ENCODE measurements at regions not wholly inside any gene's neighbourhood (a gene's known extent, or its start where the extent isn't known, plus 50 kb on each side); places are given as distances from the start of the nearest gene placed in this dataset.

GRCh38 chr7:112610636-112611035, 129.8 kb downstream of the LSMEM1 start:
- no peaks in the 10 kb centered on the region for H3K9me2 ChIP-seq (replicated peaks; ENCODE audit: control insufficient read depth, low read length)
- H3K9me3 ChIP-seq (ENCODE audit: control insufficient read depth, insufficient read depth, low read length): no peaks in the 10 kb centered on the region
- no peaks in the 10 kb centered on the region for H3K36me3 ChIP-seq (ENCODE audit: control insufficient read depth, low read length)
- no peaks in the 10 kb centered on the region for H3F3A ChIP-seq (ENCODE audit: control insufficient read depth, insufficient read depth)
- H3K79me2 ChIP-seq (ENCODE audit: control insufficient read depth, low read length): no peaks in the 10 kb centered on the region
- H3K4me2 ChIP-seq (ENCODE audit: low read length): no peak overlapping the region
- peaks cover 3% of the 10 kb centered on the region; the same call in 1 of the 2 replicates for H3K27me3 ChIP-seq (ENCODE audit: control insufficient read depth, low read length)
- no peaks in the 10 kb centered on the region for H4K20me1 ChIP-seq (ENCODE audit: control insufficient read depth, insufficient read depth, low read depth, low read length)
- TF ChIP-seq, protein P1, sequence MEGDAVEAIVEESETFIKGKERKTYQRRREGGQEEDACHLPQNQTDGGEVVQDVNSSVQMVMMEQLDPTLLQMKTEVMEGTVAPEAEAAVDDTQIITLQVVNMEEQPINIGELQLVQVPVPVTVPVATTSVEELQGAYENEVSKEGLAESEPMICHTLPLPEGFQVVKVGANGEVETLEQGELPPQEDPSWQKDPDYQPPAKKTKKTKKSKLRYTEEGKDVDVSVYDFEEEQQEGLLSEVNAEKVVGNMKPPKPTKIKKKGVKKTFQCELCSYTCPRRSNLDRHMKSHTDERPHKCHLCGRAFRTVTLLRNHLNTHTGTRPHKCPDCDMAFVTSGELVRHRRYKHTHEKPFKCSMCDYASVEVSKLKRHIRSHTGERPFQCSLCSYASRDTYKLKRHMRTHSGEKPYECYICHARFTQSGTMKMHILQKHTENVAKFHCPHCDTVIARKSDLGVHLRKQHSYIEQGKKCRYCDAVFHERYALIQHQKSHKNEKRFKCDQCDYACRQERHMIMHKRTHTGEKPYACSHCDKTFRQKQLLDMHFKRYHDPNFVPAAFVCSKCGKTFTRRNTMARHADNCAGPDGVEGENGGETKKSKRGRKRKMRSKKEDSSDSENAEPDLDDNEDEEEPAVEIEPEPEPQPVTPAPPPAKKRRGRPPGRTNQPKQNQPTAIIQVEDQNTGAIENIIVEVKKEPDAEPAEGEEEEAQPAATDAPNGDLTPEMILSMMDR (IDR thresholded peaks at IDR 0.05; ENCODE audit: low read depth, low read length, poor library complexity, severe bottlenecking): no peak
- TF ChIP-seq EZH2phosphoT487 (IDR thresholded peaks at IDR 0.05; ENCODE audit: borderline replicate concordance, low read length): no peak
- H3K27ac ChIP-seq (ENCODE audit: low read depth, low read length): no peak overlapping the region
- H3K4me1 ChIP-seq (ENCODE audit: control insufficient read depth, low read length): no peaks in the 10 kb centered on the region
- no peak overlapping the region for H3K4me3 ChIP-seq (ENCODE audit: low read length)

GRCh38 chr7:112615701-112616100, 134.9 kb downstream of the LSMEM1 start:
- Histone ChIP-seq H3K27me3 (ENCODE audit: control insufficient read depth, low read length) (no peaks in the 10 kb centered on the region), H3K4me2 (ENCODE audit: low read length) (no peak overlapping the region), H3F3A (ENCODE audit: control insufficient read depth, insufficient read depth) (no peaks in the 10 kb centered on the region), H3K9me2 (replicated peaks; ENCODE audit: control insufficient read depth, low read length) (no peaks in the 10 kb centered on the region), H3K36me3 (ENCODE audit: control insufficient read depth, low read length) (no peaks in the 10 kb centered on the region), H3K9me3 (ENCODE audit: control insufficient read depth, insufficient read depth, low read length) (no peaks in the 10 kb centered on the region), H3K79me2 (ENCODE audit: control insufficient read depth, low read length) (no peaks in the 10 kb centered on the region), H3K27ac (ENCODE audit: low read depth, low read length) (no peak overlapping the region), H3K4me1 (ENCODE audit: control insufficient read depth, low read length) (no peaks in the 10 kb centered on the region), H3K4me3 (ENCODE audit: low read length) (no peak overlapping the region), H4K20me1 (ENCODE audit: control insufficient read depth, insufficient read depth, low read depth, low read length) (no peaks in the 10 kb centered on the region)
- TF ChIP-seq, protein P1 (IDR thresholded peaks at IDR 0.05; ENCODE audit: low read depth, low read length, poor library complexity, severe bottlenecking): no peak
- no peak for TF ChIP-seq EZH2phosphoT487 (IDR thresholded peaks at IDR 0.05; ENCODE audit: borderline replicate concordance, low read length)

DNA sequence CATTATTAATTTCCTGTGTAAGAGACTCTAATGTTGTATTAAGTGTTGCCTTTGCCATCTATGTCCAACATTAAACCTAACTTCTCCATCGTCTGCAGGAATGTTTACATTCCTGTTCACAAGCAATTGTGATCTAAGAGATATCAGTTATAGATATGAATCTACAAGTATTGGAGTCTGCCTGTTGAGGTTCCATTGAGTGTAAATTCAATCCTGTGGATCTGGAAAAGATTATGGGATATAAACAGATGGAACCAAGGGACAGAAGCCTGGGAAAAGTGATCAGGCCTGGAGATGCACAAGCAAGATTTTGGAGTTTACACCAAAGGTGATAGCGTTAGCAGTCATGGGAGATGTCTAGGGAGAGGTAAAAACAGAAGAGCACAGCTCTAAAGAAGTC, 135.5 kb downstream of the LSMEM1 start:
- Histone ChIP-seq H3K79me2 (ENCODE audit: control insufficient read depth, low read length) (no peaks in the 10 kb centered on the region), H3K4me2 (ENCODE audit: low read length) (no peak overlapping the region), H3K9me3 (ENCODE audit: control insufficient read depth, insufficient read depth, low read length) (no peaks in the 10 kb centered on the region), H3K9me2 (replicated peaks; ENCODE audit: control insufficient read depth, low read length) (no peaks in the 10 kb centered on the region), H3K4me3 (ENCODE audit: low read length) (no peak overlapping the region), H4K20me1 (ENCODE audit: control insufficient read depth, insufficient read depth, low read depth, low read length) (no peaks in the 10 kb centered on the region), H3K4me1 (ENCODE audit: control insufficient read depth, low read length) (no peaks in the 10 kb centered on the region), H3K27ac (ENCODE audit: low read depth, low read length) (no peak overlapping the region), H3F3A (ENCODE audit: control insufficient read depth, insufficient read depth) (no peaks in the 10 kb centered on the region), H3K36me3 (ENCODE audit: control insufficient read depth, low read length) (no peaks in the 10 kb centered on the region), H3K27me3 (ENCODE audit: control insufficient read depth, low read length) (no peaks in the 10 kb centered on the region)
- TF ChIP-seq, protein P1 (IDR thresholded peaks at IDR 0.05; ENCODE audit: low read depth, low read length, poor library complexity, severe bottlenecking): no peak
- TF ChIP-seq EZH2phosphoT487 (IDR thresholded peaks at IDR 0.05; ENCODE audit: borderline replicate concordance, low read length): no peak

GRCh38 chr7:112619343-112619742, 138.6 kb downstream of the LSMEM1 start:
- Histone ChIP-seq H3K27ac (ENCODE audit: low read depth, low read length) (no peak overlapping the region), H3F3A (ENCODE audit: control insufficient read depth, insufficient read depth) (no peaks in the 10 kb centered on the region), H3K27me3 (ENCODE audit: control insufficient read depth, low read length) (no peaks in the 10 kb centered on the region), H3K4me3 (ENCODE audit: low read length) (no peak overlapping the region), H3K4me2 (ENCODE audit: low read length) (no peak overlapping the region), H3K4me1 (ENCODE audit: control insufficient read depth, low read length) (no peaks in the 10 kb centered on the region), H3K79me2 (ENCODE audit: control insufficient read depth, low read length) (no peaks in the 10 kb centered on the region), H3K9me3 (ENCODE audit: control insufficient read depth, insufficient read depth, low read length) (no peaks in the 10 kb centered on the region), H3K36me3 (ENCODE audit: control insufficient read depth, low read length) (no peaks in the 10 kb centered on the region), H4K20me1 (ENCODE audit: control insufficient read depth, insufficient read depth, low read depth, low read length) (no peaks in the 10 kb centered on the region), H3K9me2 (replicated peaks; ENCODE audit: control insufficient read depth, low read length) (no peaks in the 10 kb centered on the region)
- TF ChIP-seq, protein P1 (IDR thresholded peaks at IDR 0.05; ENCODE audit: low read depth, low read length, poor library complexity, severe bottlenecking): no peak
- TF ChIP-seq EZH2phosphoT487 (IDR thresholded peaks at IDR 0.05; ENCODE audit: borderline replicate concordance, low read length): no peak
